Neural progenitor cell (in vitro differentiated cells): ENCODE measurements at regions not wholly inside any gene's neighbourhood (a gene's known extent, or its start where the extent isn't known, plus 50 kb on each side); places are given as distances from the start of the nearest gene placed in this dataset.

ENCODE experiments used
- DNase-seq: peaks from one replicate; pipeline ENCODE4 v3.0.0-alpha.2; 2016; ENCODE audit warnings: low spot score
- H2AFZ ChIP-seq: fragments of 200-600 bp; sonication (generic); replicated peaks from 2 replicates; pipeline ENCODE4 v1.6.1; 2016; ENCODE audit warnings: antibody characterized with exemption
- H3F3A ChIP-seq: fragments of 200-600 bp; sonication (generic); 2 replicates; pipeline ENCODE4 v1.6.1; 2016; ENCODE audit warnings: antibody characterized with exemption, low read depth
- H3K27ac ChIP-seq: fragments of 200-600 bp; sonication (generic); 2 replicates; pipeline ENCODE4 v1.5.1; 2016; ENCODE audit warnings: mild to moderate bottlenecking
- H3K27me3 ChIP-seq: fragments of 200-600 bp; sonication (generic); 2 replicates; pipeline ENCODE4 v1.6.1; 2016; ENCODE audit warnings: mild to moderate bottlenecking, moderate library complexity
- H3K36me3 ChIP-seq: fragments of 200-600 bp; sonication (generic); 2 replicates; pipeline ENCODE4 v1.5.1; 2016
- H3K4me1 ChIP-seq: fragments of 200-600 bp; sonication (generic); 2 replicates; pipeline ENCODE4 v1.6.1; 2016; ENCODE audit warnings: mixed run types
- H3K4me2 ChIP-seq: fragments of 200-600 bp; sonication (generic); 2 replicates; pipeline ENCODE4 v1.6.1; 2016
- H3K4me3 ChIP-seq: fragments of 200-600 bp; sonication (generic); 2 replicates; pipeline ENCODE4 v1.5.1; 2016
- H3K79me2 ChIP-seq: fragments of 200-600 bp; sonication (generic); 2 replicates; pipeline ENCODE4 v1.6.1; 2016; ENCODE audit warnings: low read depth
- H3K9ac ChIP-seq: fragments of 200-600 bp; sonication (generic); 2 replicates; pipeline ENCODE4 v1.6.1; 2016
- H3K9me3 ChIP-seq: fragments of 200-600 bp; sonication (generic); 2 replicates; pipeline ENCODE4 v1.5.1; 2016; ENCODE audit warnings: low read depth
- H4K20me1 ChIP-seq: fragments of 200-600 bp; sonication (generic); 2 replicates; pipeline ENCODE4 v1.6.1; 2016; ENCODE audit warnings: low read depth
- H3K27ac Mint-ChIP-seq: 3 replicates; pipeline ENCODE4 v1.8.0; 2021; ENCODE audit warnings: mixed read lengths
- H3K27me3 Mint-ChIP-seq: 2 replicates; pipeline ENCODE4 v1.8.0; 2022; ENCODE audit warnings: low read depth, mild to moderate bottlenecking, inconsistent platforms, moderate library complexity, mixed read lengths; ENCODE audit not compliant: insufficient read depth
- H3K36me3 Mint-ChIP-seq: 3 replicates; pipeline ENCODE4 v1.8.0; 2021; ENCODE audit warnings: mixed read lengths
- H3K4me1 Mint-ChIP-seq: 3 replicates; pipeline ENCODE4 v1.8.0; 2021; ENCODE audit warnings: mixed read lengths
- H3K4me3 Mint-ChIP-seq: 3 replicates; pipeline ENCODE4 v1.8.0; 2021; ENCODE audit warnings: mild to moderate bottlenecking, moderate library complexity, mixed read lengths
- H3K9me3 Mint-ChIP-seq: 3 replicates; pipeline ENCODE4 v1.8.0; 2020; ENCODE audit warnings: mixed read lengths
- CTCF ChIP-seq: fragments of 200-600 bp; sonication (generic); IDR thresholded peaks from 2 replicates; pipeline ENCODE4 v1.5.1; 2017; ENCODE audit warnings: antibody characterized with exemption, mild to moderate bottlenecking
- EZH2 ChIP-seq: fragments of 200-600 bp; sonication (generic); IDR thresholded peaks from 2 replicates; pipeline ENCODE4 v1.6.1; 2017; ENCODE audit warnings: antibody characterized with exemption, mild to moderate bottlenecking, moderate library complexity
- EZH2phosphoT487 ChIP-seq: fragments of 200-600 bp; sonication (generic); IDR thresholded peaks from 2 replicates; pipeline ENCODE4 v1.6.1; 2017; ENCODE audit warnings: antibody characterized with exemption

- Mint-ChIP-seq H3K27me3 (peaks cover 3% of the 10 kb centered on the region), H3K4me1 (peaks cover 2% of the 10 kb centered on the region), H3K4me3 (no peak overlapping the region), H3K27ac (no peak overlapping the region), H3K9me3 (no peaks in the 10 kb centered on the region), H3K36me3 (no peaks in the 10 kb centered on the region)
- Histone ChIP-seq H3K36me3 (no peaks in the 10 kb centered on the region), H3K4me1 (peaks cover 4% of the 10 kb centered on the region), H3K4me2 (no peak overlapping the region), H3K9me3 (no peaks in the 10 kb centered on the region), H3K27me3 (no peaks in the 10 kb centered on the region), H3K4me3 (no peak overlapping the region), H4K20me1 (no peaks in the 10 kb centered on the region), H3F3A (no peaks in the 10 kb centered on the region), H2AFZ (no peak overlapping the region), H3K9ac (no peak overlapping the region), H3K27ac (no peak overlapping the region), H3K79me2 (no peaks in the 10 kb centered on the region)
- TF ChIP-seq EZH2: no peak
- no peak for TF ChIP-seq EZH2phosphoT487
- no peak for TF ChIP-seq CTCF
- DNase-seq: peak; percentile 23
Measured at GRCh38 chr1:243903895-243904294, 53.9 kb upstream of the AKT3 start.

- H3K27me3 Mint-ChIP-seq: peaks cover 3% of the 10 kb centered on the region
- H3K9ac ChIP-seq: no peak overlapping the region
- TF ChIP-seq EZH2phosphoT487: no peak
- TF ChIP-seq CTCF: no peak
- TF ChIP-seq EZH2: no peak
- no peak overlapping the region for H3K27ac Mint-ChIP-seq
- DNase-seq: no peak
- no peaks in the 10 kb centered on the region for H3K9me3 ChIP-seq
- no peaks in the 10 kb centered on the region for H3K27me3 ChIP-seq
- H3K36me3 ChIP-seq: no peaks in the 10 kb centered on the region
- H3K4me1 Mint-ChIP-seq: peaks cover 2% of the 10 kb centered on the region
- H3K36me3 Mint-ChIP-seq: no peaks in the 10 kb centered on the region
- H3K9me3 Mint-ChIP-seq: no peaks in the 10 kb centered on the region
- H2AFZ ChIP-seq: no peak overlapping the region
- no peaks in the 10 kb centered on the region for H4K20me1 ChIP-seq
- no peak overlapping the region for H3K27ac ChIP-seq
- no peak overlapping the region for H3K4me3 ChIP-seq
- no peaks in the 10 kb centered on the region for H3K79me2 ChIP-seq
- no peaks in the 10 kb centered on the region for H3F3A ChIP-seq
- H3K4me2 ChIP-seq: no peak overlapping the region
- H3K4me3 Mint-ChIP-seq: no peak overlapping the region
- peaks cover 4% of the 10 kb centered on the region for H3K4me1 ChIP-seq
Measured at GRCh38 chr1:243903041-243903440, 53.0 kb upstream of the AKT3 start.

- no peak overlapping the region for H2AFZ ChIP-seq
- no peaks in the 10 kb centered on the region for H3K36me3 Mint-ChIP-seq
- no peaks in the 10 kb centered on the region for H3K27me3 ChIP-seq
- peaks cover 3% of the 10 kb centered on the region for H3K27me3 Mint-ChIP-seq
- peaks cover 2% of the 10 kb centered on the region for H3K4me1 Mint-ChIP-seq
- no peak overlapping the region for H3K27ac ChIP-seq
- H3K9me3 Mint-ChIP-seq: no peaks in the 10 kb centered on the region
- H3F3A ChIP-seq: no peaks in the 10 kb centered on the region
- no peaks in the 10 kb centered on the region for H4K20me1 ChIP-seq
- no peak overlapping the region for H3K4me3 Mint-ChIP-seq
- H3K9ac ChIP-seq: no peak overlapping the region
- no peak for TF ChIP-seq EZH2phosphoT487
- TF ChIP-seq EZH2: no peak
- TF ChIP-seq CTCF: no peak
- H3K27ac Mint-ChIP-seq: no peak overlapping the region
- no peaks in the 10 kb centered on the region for H3K79me2 ChIP-seq
- H3K4me3 ChIP-seq: no peak overlapping the region
- DNase-seq: no peak
- H3K4me1 ChIP-seq: peaks cover 4% of the 10 kb centered on the region
- no peaks in the 10 kb centered on the region for H3K9me3 ChIP-seq
- no peak overlapping the region for H3K4me2 ChIP-seq
- no peaks in the 10 kb centered on the region for H3K36me3 ChIP-seq
Measured at GRCh38 chr1:243902100-243902499, 52.1 kb upstream of the AKT3 start.
